K562 (cell line): ENCODE measurements at regions not wholly inside any gene's neighbourhood (a gene's known extent, or its start where the extent isn't known, plus 50 kb on each side); places are given as distances from the start of the nearest gene placed in this dataset.

Experiments used
- ARID3A ChIP-seq: IDR thresholded peaks from 2 replicates; pipeline ENCODE4 v1.6.1; 2012; ENCODE audit warnings: low read depth, low read length, improper control_type of control experiment, borderline replicate concordance
- ARID4B ChIP-seq: sonication (generic); formaldehyde crosslinking; IDR thresholded peaks from 2 replicates; pipeline ENCODE4 v1.8.0; 2022; ENCODE audit warnings: mild to moderate bottlenecking, missing genetic modification reagents
- CBX3 ChIP-seq, 2 experiments: IDR thresholded peaks; 1 replicate in 1 of 2; 2 replicates in 1 of 2; pipeline ENCODE4 v1.6.1; 2012; ENCODE audit warnings: inconsistent platforms in 2 of 2, low read length in 2 of 2, borderline replicate concordance in 1 of 2, control low read depth in 1 of 2
- GATAD2A ChIP-seq: fragments of 450-650 bp; IDR thresholded peaks from 2 replicates; pipeline ENCODE4 v1.6.1; 2017
- HCFC1 ChIP-seq: IDR thresholded peaks from 2 replicates; pipeline ENCODE4 v1.6.1; 2012; ENCODE audit warnings: low read depth, low read length, improper control_type of control experiment
- JUN ChIP-seq, 2 experiments: sonication (generic) in 1 of 2; formaldehyde crosslinking in 1 of 2; IDR thresholded peaks; 2 replicates each; pipeline versions ENCODE4 v1.6.1 to v1.8.0; 2012 to 2022; ENCODE audit warnings: borderline replicate concordance in 2 of 2, mild to moderate bottlenecking in 2 of 2, improper control_type of control experiment in 1 of 2, low read depth in 1 of 2, low read length in 1 of 2, missing genetic modification reagents in 1 of 2
- NCOA1 ChIP-seq: fragments of 450-650 bp; IDR thresholded peaks from 2 replicates; pipeline ENCODE4 v1.6.1; 2016; ENCODE audit warnings: low read depth
- NCOA4 ChIP-seq: fragments of 450-650 bp; IDR thresholded peaks from 2 replicates; pipeline ENCODE4 v1.6.1; 2018; ENCODE audit warnings: mild to moderate bottlenecking; ENCODE audit not compliant: partially characterized antibody
- SETDB1 ChIP-seq: IDR thresholded peaks from one replicate; pipeline ENCODE4 v1.6.1; 2012; ENCODE audit warnings: low read length, control low read depth, inconsistent platforms
- WHSC1 ChIP-seq: IDR thresholded peaks from one replicate; pipeline ENCODE4 v1.6.1; 2012; ENCODE audit warnings: low read length, control low read depth, inconsistent platforms
- ZNF561 ChIP-seq: fragments of 450-650 bp; formaldehyde crosslinking; conservative IDR thresholded peaks from 2 replicates; pipeline ENCODE4 v1.4.0; 2020; ENCODE audit warnings: mild to moderate bottlenecking, moderate library complexity
- ZNF609 ChIP-seq: sonication (generic); formaldehyde crosslinking; IDR thresholded peaks from 2 replicates; pipeline ENCODE4 v1.8.1; 2023; ENCODE audit warnings: missing genetic modification reagents, mild to moderate bottlenecking, borderline replicate concordance
- ZNF780A ChIP-seq: fragments of 250-450 bp; sonication (Bioruptor Pico); IDR thresholded peaks from 2 replicates; pipeline ENCODE4 v1.5.0; 2021; ENCODE audit warnings: mild to moderate bottlenecking

- TF ChIP-seq ZNF561: no peak
- TF ChIP-seq GATAD2A: 0 out of 2 replicates have a peak, but pooled peaks have one; percentile 39
- no peak for TF ChIP-seq HCFC1
- no peak for TF ChIP-seq SETDB1
- no peak for TF ChIP-seq ZNF780A
- no peak for TF ChIP-seq WHSC1
- TF ChIP-seq CBX3 (IDR thresholded peaks at IDR 0.05; ENCODE audit: borderline replicate concordance in 1 of 2, low read length in 2 of 2): peak in 1 of 2 experiments; percentile 39; a peak in 2 of 3 replicates
- TF ChIP-seq ZNF609 (CRISPR knock-in tag): no peak
- TF ChIP-seq ARID3A: no peak
- no peak; the same call in 1 of the 2 replicates for TF ChIP-seq NCOA1
- peak; percentile 4 for TF ChIP-seq NCOA4
- no peak for TF ChIP-seq ARID4B (CRISPR knock-in tag)
- no peak for TF ChIP-seq JUN (IDR thresholded peaks at IDR 0.05; ENCODE audit: borderline replicate concordance, low read depth, low read length)
- TF ChIP-seq JUN (CRISPR knock-in tag; IDR thresholded peaks at IDR 0.05; ENCODE audit: borderline replicate concordance): no peak
Observed at GRCh38 chr16:85400305-85401205, 212.6 kb upstream of the GSE1 start (continued).
